Mesendoderm (in vitro differentiated cells): ENCODE measurements at regions not wholly inside any gene's neighbourhood (a gene's known extent, or its start where the extent isn't known, plus 50 kb on each side); places are given as distances from the start of the nearest gene placed in this dataset.
A peak's percentile ranks its signal among the peaks of the same experiment; 100 is the strongest.

Experiments
- DNase-seq: peaks from one replicate; pipeline ENCODE4 v3.0.0; 2013
- H2AK5ac ChIP-seq: 2 replicates; pipeline ENCODE4 v1.6.1; 2013; ENCODE audit warnings: low read length, inconsistent platforms
- H2BK120ac ChIP-seq: 2 replicates; pipeline ENCODE4 v1.6.1; 2013; ENCODE audit warnings: low read depth, mild to moderate bottlenecking, low read length, moderate library complexity, mixed read lengths
- H2BK15ac ChIP-seq: replicated peaks from 2 replicates; pipeline ENCODE4 v1.6.1; 2013; ENCODE audit warnings: low read depth, mild to moderate bottlenecking, moderate library complexity
- H2BK5ac ChIP-seq: 2 replicates; pipeline ENCODE4 v1.6.1; 2013; ENCODE audit warnings: low read length, inconsistent platforms
- H3K18ac ChIP-seq: 2 replicates; pipeline ENCODE4 v1.6.1; 2013; ENCODE audit warnings: mild to moderate bottlenecking, low read length, mixed read lengths
- H3K23ac ChIP-seq: one replicate; pipeline ENCODE4 v1.6.1; 2013; ENCODE audit warnings: low read length
- H3K27ac ChIP-seq: 2 replicates; pipeline ENCODE4 v1.5.1; 2013; ENCODE audit warnings: low read depth, mild to moderate bottlenecking, inconsistent platforms, low read length, moderate library complexity
- H3K27me3 ChIP-seq: 2 replicates; pipeline ENCODE4 v1.6.1; 2013; ENCODE audit warnings: low read length, control low read depth, mild to moderate bottlenecking, inconsistent platforms; ENCODE audit not compliant: insufficient read depth, poor library complexity
- H3K36me3 ChIP-seq: 2 replicates; pipeline ENCODE4 v1.6.1; 2013; ENCODE audit warnings: low read length, inconsistent platforms; ENCODE audit not compliant: control insufficient read depth, insufficient read depth
- H3K4ac ChIP-seq: one replicate; pipeline ENCODE4 v1.6.1; 2013; ENCODE audit warnings: low read depth, mild to moderate bottlenecking, low read length, moderate library complexity
- H3K4me1 ChIP-seq: 2 replicates; pipeline ENCODE4 v1.6.1; 2013; ENCODE audit warnings: low read depth, low read length, inconsistent platforms; ENCODE audit not compliant: control insufficient read depth
- H3K4me2 ChIP-seq: 2 replicates; pipeline ENCODE4 v1.6.1; 2013; ENCODE audit warnings: low read length
- H3K4me3 ChIP-seq: 2 replicates; pipeline ENCODE4 v1.5.1; 2013; ENCODE audit warnings: mild to moderate bottlenecking, low read length
- H3K56ac ChIP-seq: one replicate; pipeline ENCODE4 v1.6.1; 2013; ENCODE audit warnings: low read length
- H3K79me1 ChIP-seq: 2 replicates; pipeline ENCODE4 v1.6.1; 2013; ENCODE audit warnings: low read length, inconsistent platforms
- H3K79me2 ChIP-seq: 2 replicates; pipeline ENCODE4 v1.6.1; 2013; ENCODE audit warnings: mild to moderate bottlenecking, low read length; ENCODE audit not compliant: control insufficient read depth, insufficient read depth
- H3K9ac ChIP-seq: 2 replicates; pipeline ENCODE4 v1.6.1; 2013; ENCODE audit warnings: low read length, inconsistent platforms
- H4K5ac ChIP-seq: one replicate; pipeline ENCODE4 v1.6.1; 2013; ENCODE audit warnings: low read length
- H4K8ac ChIP-seq: one replicate; pipeline ENCODE4 v1.6.1; 2013; ENCODE audit warnings: low read depth, mild to moderate bottlenecking, control low read depth, low read length, moderate library complexity
- WGBS: extraction: QIAGEN DNeasy Blood & Tissue Kit; methylation state at CpG from one replicate; pipeline ENCODE4 v1.1.7; 2013; ENCODE audit warnings: low lambda C conversion rate, missing lambda C conversion rate; ENCODE audit not compliant: insufficient coverage; ENCODE audit errors: extremely low coverage; 5-methylcytosine and 5-hydroxymethylcytosine counted together

- Histone ChIP-seq H3K79me1 (no peaks in the 10 kb centered on the region), H3K4me2 (no peak overlapping the region), H2BK15ac (no peak overlapping the region), H3K27me3 (no peaks in the 10 kb centered on the region), H3K4ac (no peak overlapping the region), H3K36me3 (no peaks in the 10 kb centered on the region), H3K4me1 (no peaks in the 10 kb centered on the region), H2BK5ac (no peak overlapping the region), H4K5ac (no peak overlapping the region), H3K23ac (no peak overlapping the region), H4K8ac (no peak overlapping the region), H3K18ac (no peak overlapping the region), H3K79me2 (no peaks in the 10 kb centered on the region), H3K4me3 (no peak overlapping the region), H2AK5ac (no peak overlapping the region), H3K27ac (no peak overlapping the region), H3K56ac (no peak overlapping the region), H3K9ac (no peak overlapping the region), H2BK120ac (no peak overlapping the region)
- WGBS = no CpG with 5 or more reads among the region's 2 CpGs
- DNase-seq = no peak
Measured at GRCh38 chr14:83441801-83442200, 1908.1 kb upstream of the SEL1L start.

- Histone ChIP-seq H3K4me1 (no peaks in the 10 kb centered on the region), H2AK5ac (no peak overlapping the region), H3K18ac (peak overlapping the region; percentile 28), H2BK120ac (no peak overlapping the region), H3K4me2 (no peak overlapping the region), H2BK5ac (no peak overlapping the region), H4K8ac (no peak overlapping the region), H3K79me1 (no peaks in the 10 kb centered on the region), H3K36me3 (no peaks in the 10 kb centered on the region), H3K27me3 (no peaks in the 10 kb centered on the region), H3K23ac (no peak overlapping the region), H3K4ac (no peak overlapping the region), H2BK15ac (no peak overlapping the region), H3K56ac (no peak overlapping the region), H3K79me2 (no peaks in the 10 kb centered on the region), H3K9ac (no peak overlapping the region), H4K5ac (no peak overlapping the region), H3K4me3 (no peak overlapping the region), H3K27ac (no peak overlapping the region)
- DNase-seq = no peak
- WGBS = no CpG with 5 or more reads among the region's 3 CpGs
Measured at GRCh38 chr14:83455561-83455960, 1921.9 kb upstream of the SEL1L start.

- WGBS = no CpG with 5 or more reads among the region's 4 CpGs
- Histone ChIP-seq H3K18ac (no peak overlapping the region), H2BK120ac (no peak overlapping the region), H3K56ac (no peak overlapping the region), H3K4me1 (no peaks in the 10 kb centered on the region), H2BK15ac (no peak overlapping the region), H3K27me3 (no peaks in the 10 kb centered on the region), H3K4me3 (no peak overlapping the region), H2BK5ac (no peak overlapping the region), H3K23ac (no peak overlapping the region), H3K36me3 (no peaks in the 10 kb centered on the region), H3K9ac (no peak overlapping the region), H4K8ac (no peak overlapping the region), H3K4ac (no peak overlapping the region), H3K4me2 (no peak overlapping the region), H3K79me1 (no peaks in the 10 kb centered on the region), H4K5ac (no peak overlapping the region), H2AK5ac (no peak overlapping the region), H3K27ac (no peak overlapping the region), H3K79me2 (no peaks in the 10 kb centered on the region)
- no peak for DNase-seq
Measured at GRCh38 chr14:83461521-83461920, 1927.9 kb upstream of the SEL1L start.

GRCh38 chr14:83462759-83463158 is 1929.1 kb upstream of the SEL1L start:
- no peaks in the 10 kb centered on the region for H3K79me1 ChIP-seq
- H4K8ac ChIP-seq = no peak overlapping the region
- H3K36me3 ChIP-seq = no peaks in the 10 kb centered on the region
- no peaks in the 10 kb centered on the region for H3K79me2 ChIP-seq
- no peak overlapping the region for H3K9ac ChIP-seq
- no peak overlapping the region for H2BK15ac ChIP-seq
- DNase-seq = no peak
- H3K4me1 ChIP-seq = no peaks in the 10 kb centered on the region
- no peak overlapping the region for H3K4me2 ChIP-seq
- WGBS = no CpG with 5 or more reads among the region's 3 CpGs
- no peak overlapping the region for H4K5ac ChIP-seq
- H3K27ac ChIP-seq = no peak overlapping the region
- H3K27me3 ChIP-seq = no peaks in the 10 kb centered on the region
- no peak overlapping the region for H2AK5ac ChIP-seq
- H2BK5ac ChIP-seq = no peak overlapping the region
- H3K23ac ChIP-seq = no peak overlapping the region
- no peak overlapping the region for H2BK120ac ChIP-seq
- H3K18ac ChIP-seq = peak overlapping the region; percentile 39
- H3K56ac ChIP-seq = no peak overlapping the region
- no peak overlapping the region for H3K4ac ChIP-seq
- no peak overlapping the region for H3K4me3 ChIP-seq

GRCh38 chr14:83463500-83464098 is 1929.9 kb upstream of the SEL1L start:
- no peaks in the 10 kb centered on the region for H3K27me3 ChIP-seq
- WGBS = no CpG with 5 or more reads among the region's 4 CpGs

GRCh38 chr14:83467811-83468210 is 1934.2 kb upstream of the SEL1L start:
- Histone ChIP-seq H3K18ac (no peak overlapping the region), H3K36me3 (no peaks in the 10 kb centered on the region), H4K8ac (no peak overlapping the region), H3K4me2 (no peak overlapping the region), H3K79me1 (no peaks in the 10 kb centered on the region), H3K23ac (no peak overlapping the region), H2BK120ac (no peak overlapping the region), H2BK15ac (no peak overlapping the region), H2BK5ac (no peak overlapping the region), H3K9ac (no peak overlapping the region), H3K27ac (no peak overlapping the region), H3K27me3 (no peaks in the 10 kb centered on the region), H3K79me2 (no peaks in the 10 kb centered on the region), H2AK5ac (no peak overlapping the region), H3K4ac (no peak overlapping the region), H3K4me1 (no peaks in the 10 kb centered on the region), H3K4me3 (no peak overlapping the region), H3K56ac (no peak overlapping the region), H4K5ac (no peak overlapping the region)
- no CpG with 5 or more reads among the region's 3 CpGs for WGBS
- DNase-seq = no peak

More at GRCh38 chr14:83463500-83464098, 1929.9 kb upstream of the SEL1L start:
- Histone ChIP-seq H4K5ac (no peak overlapping the region), H2AK5ac (no peak overlapping the region), H2BK120ac (no peak overlapping the region), H4K8ac (no peak overlapping the region), H3K18ac (no peak overlapping the region), H3K4me3 (no peak overlapping the region), H3K4me1 (no peaks in the 10 kb centered on the region), H2BK5ac (no peak overlapping the region), H3K4ac (no peak overlapping the region), H3K79me1 (no peaks in the 10 kb centered on the region), H3K4me2 (no peak overlapping the region), H3K27ac (no peak overlapping the region), H3K36me3 (no peaks in the 10 kb centered on the region), H3K9ac (no peak overlapping the region), H3K79me2 (no peaks in the 10 kb centered on the region), H2BK15ac (no peak overlapping the region), H3K23ac (no peak overlapping the region), H3K56ac (no peak overlapping the region)
- peak; percentile 75 for DNase-seq
